ENCODE measurements at regions not wholly inside any gene's neighbourhood (a gene's known extent, or its start where the extent isn't known, plus 50 kb on each side); places are given as distances from the start of the nearest gene placed in this dataset.

GRCh38 chr6:94095961-94096360 lies 676.6 kb upstream of the EPHA7 start:
- Histone ChIP-seq H3K27me3 (ENCODE audit: insufficient read depth, low read length) (no peaks in the 10 kb centered on the region), H3K27ac (ENCODE audit: low read depth, low read length) (no peak overlapping the region), H3K9ac (ENCODE audit: low read length) (no peak overlapping the region), H3K4me3 (replicated peaks in 1 of 2; ENCODE audit: low read depth in 1 of 2, low read length in 2 of 2) (no peak overlapping the region), H3K36me3 (ENCODE audit: control insufficient read depth in 1 of 2, insufficient read depth in 2 of 2, low read length in 2 of 2) (no peaks in the 10 kb centered on the region), H3K9me3 (ENCODE audit: control insufficient read depth in 1 of 2, insufficient read depth in 1 of 2, low read depth in 1 of 2, low read length in 2 of 2) (peaks cover 0 to 4% of the 10 kb centered on the region in 2 experiments; a peak in 1 of 4 replicates), H2AFZ (ENCODE audit: low read depth, low read length, poor library complexity, severe bottlenecking) (no peak overlapping the region), H3K4me2 (ENCODE audit: low read length) (no peak overlapping the region), H4K20me1 (ENCODE audit: insufficient read depth) (no peaks in the 10 kb centered on the region), H3K4me1 (ENCODE audit: control insufficient read depth in 1 of 2, insufficient read depth in 2 of 2, low read length in 2 of 2) (no peaks in the 10 kb centered on the region), H3K79me2 (ENCODE audit: insufficient read depth, low read length) (no peaks in the 10 kb centered on the region), H3K9me2 (ENCODE audit: insufficient read depth) (no peaks in the 10 kb centered on the region)
- DNase-seq (ENCODE audit: low read depth, low spot score) (no peak), ATAC-seq (no peak)
- RAD21 ChIA-PET (ENCODE audit: low non-redundant PET in 1 of 2, low total read pairs in 2 of 2, uncharacterized antibody in 2 of 2, unreplicated experiment in 2 of 2) = no interaction called here
- no peak for TF ChIP-seq MAX (IDR thresholded peaks at IDR 0.05)
- no peak for TF ChIP-seq POLR2A (IDR thresholded peaks at IDR 0.05; ENCODE audit: borderline replicate concordance, extremely low read depth, insufficient read depth, insufficient read length)
- TF ChIP-seq ZBTB33 (IDR thresholded peaks at IDR 0.05; ENCODE audit: extremely low read depth, insufficient replicate concordance, low read length) = no peak
- TF ChIP-seq CEBPB (IDR thresholded peaks at IDR 0.05; ENCODE audit: low read depth) = no peak
- no peak for TF ChIP-seq SP1 (IDR thresholded peaks at IDR 0.05; ENCODE audit: low read depth)
- TF ChIP-seq SRF (IDR thresholded peaks at IDR 0.05; ENCODE audit: low read depth) = no peak
- TF ChIP-seq ATF3 (IDR thresholded peaks at IDR 0.05) = no peak
- no peak for TF ChIP-seq RAD21 (IDR thresholded peaks at IDR 0.05; ENCODE audit: low read depth)
- TF ChIP-seq CTCF (IDR thresholded peaks at IDR 0.05 in 2 of 3, conservative IDR thresholded peaks at IDR 0.05 in 1 of 3; ENCODE audit: borderline replicate concordance in 1 of 3, insufficient read depth in 1 of 3, low read depth in 2 of 3, low read length in 2 of 3) = no peak
- no peak for TF ChIP-seq ZNF274 (IDR thresholded peaks at IDR 0.05; ENCODE audit: low read depth, low read length)
- no peak for TF ChIP-seq POLR2AphosphoS5 (IDR thresholded peaks at IDR 0.05; ENCODE audit: low read depth, low read length)
- no peak for TF ChIP-seq FOSL1 (IDR thresholded peaks at IDR 0.05; ENCODE audit: low read depth)
- TF ChIP-seq YY1 (IDR thresholded peaks at IDR 0.05; ENCODE audit: extremely low read depth, insufficient replicate concordance, low read depth, low read length) = no peak
- TF ChIP-seq REST (IDR thresholded peaks at IDR 0.05; ENCODE audit: low read depth) = no peak
- POLR2A ChIA-PET = no interaction called here
- BruUV-seq (replicated peaks) = no TSS peak
- intact Hi-C loops (cut with micrococcal nuclease) = no loop called here
- CTCF ChIA-PET = no interaction called here

Measured in HCT116 (cell line).